ENCODE measurements at regions not wholly inside any gene's neighbourhood (a gene's known extent, or its start where the extent isn't known, plus 50 kb on each side); places are given as distances from the start of the nearest gene placed in this dataset.

GRCh38 chrX:38986586-38986985 is 185.3 kb downstream of the MID1IP1 start:
- peaks cover 2 to 3% of the 10 kb centered on the region in 2 experiments; a peak in 2 of 4 replicates for H3K4me1 Mint-ChIP-seq

More at GRCh38 chrX:38986586-38986985, 185.3 kb downstream of the MID1IP1 start:
- no peak overlapping the region for H2BK15ac ChIP-seq (ENCODE audit: low read depth, low read length)
- no peak overlapping the region for H4K5ac ChIP-seq (ENCODE audit: insufficient read length, low read depth, low read length)
- Mint-ChIP-seq H3K27me3 (ENCODE audit: low read depth) (peaks cover 1% of the 10 kb centered on the region), H3K27ac (no peak overlapping the region), H3K9me3 (peaks cover 68 to 69% of the 10 kb centered on the region in 2 experiments), H3K36me3 (ENCODE audit: insufficient read depth in 1 of 3, low read depth in 3 of 3) (peaks cover 0 to 3% (median 0%) of the 10 kb centered on the region in 3 experiments; a peak in 1 of 7 replicates), H3K4me3 (no peak overlapping the region)
- no peak overlapping the region for H3K9ac ChIP-seq (ENCODE audit: extremely low read depth, insufficient read length, low read length)
- H3T11ph ChIP-seq (ENCODE audit: low read length), result no peak overlapping the region
- H3K56ac ChIP-seq (ENCODE audit: insufficient read length, low read depth, low read length), result no peak overlapping the region
- no peak overlapping the region for H2AK5ac ChIP-seq (ENCODE audit: insufficient read length, low read length)
- no CpG with 5 or more reads among the region's 3 CpGs for WGBS (ENCODE audit: extremely low coverage, insufficient read length, low lambda C conversion rate)
- H3K4me2 ChIP-seq (ENCODE audit: insufficient read depth, insufficient read length, low read length), result no peak overlapping the region
- no peaks in the 10 kb centered on the region for H3K27me3 ChIP-seq (ENCODE audit: insufficient read depth, low read length)
- H2BK120ac ChIP-seq (ENCODE audit: low read depth, low read length, poor library complexity, severe bottlenecking), result no peak overlapping the region
- no peaks in the 10 kb centered on the region for H3K79me2 ChIP-seq (ENCODE audit: insufficient read depth, low read length)
- H2BK20ac ChIP-seq (ENCODE audit: low read depth, low read length, poor library complexity, severe bottlenecking), result no peak overlapping the region
- H3K9me3 ChIP-seq (ENCODE audit: control insufficient read depth, low read depth, low read length), result no peaks in the 10 kb centered on the region
- H3K4ac ChIP-seq (ENCODE audit: low read depth, low read length), result no peak overlapping the region
- no peak overlapping the region for H2AFZ ChIP-seq (ENCODE audit: low read length)
- H4K8ac ChIP-seq (replicated peaks; ENCODE audit: insufficient read length, low read depth, low read length), result no peak overlapping the region
- no peak overlapping the region for H3K23ac ChIP-seq (ENCODE audit: insufficient read length, low read depth, low read length)
- H4K20me1 ChIP-seq (ENCODE audit: control insufficient read depth, insufficient read depth, insufficient read length), result no peaks in the 10 kb centered on the region
- no peak overlapping the region for H2BK12ac ChIP-seq (ENCODE audit: insufficient read length, low read depth, low read length)
- H3K79me1 ChIP-seq (ENCODE audit: insufficient read depth, low read depth, low read length, poor library complexity, severe bottlenecking), result no peaks in the 10 kb centered on the region
- H3K4me1 ChIP-seq (ENCODE audit: insufficient read depth, low read length), result no peaks in the 10 kb centered on the region
- peak; percentile 43 for TF ChIP-seq CTCF (conservative IDR thresholded peaks at IDR 0.05)
- no peak overlapping the region for H3K27ac ChIP-seq (ENCODE audit: insufficient read length, low read depth, low read length)
- no peak overlapping the region for H2BK5ac ChIP-seq (ENCODE audit: insufficient read length, low read length)
- no peak overlapping the region for H3K18ac ChIP-seq (ENCODE audit: insufficient read length, low read depth, low read length)
- no peak overlapping the region for H4K91ac ChIP-seq (ENCODE audit: insufficient read length, low read depth, low read length)
- H3K23me2 ChIP-seq (ENCODE audit: insufficient read length, low read depth, low read length, poor library complexity, severe bottlenecking), result no peaks in the 10 kb centered on the region
- peak; percentile 33 for DNase-seq
- no peak overlapping the region for H3K14ac ChIP-seq (ENCODE audit: insufficient read depth, low read length)

Measured in H9 (cell line).